Stimulated activated CD4-positive, alpha-beta T cell treated with anti-CD3 and anti-CD28 coated beads, TNF-alpha, amount 100 ng/mL, for 4 hours (primary cell): ENCODE measurements at regions not wholly inside any gene's neighbourhood (a gene's known extent, or its start where the extent isn't known, plus 50 kb on each side); places are given as distances from the start of the nearest gene placed in this dataset.
A peak's percentile ranks its signal among the peaks of the same experiment; 100 is the strongest.
"Not testable (repeated sequence)": the region's sequence is repeated elsewhere in the genome, so short reads cannot be mapped to it uniquely, and the experiment has no call there.

Experiments
- DNase-seq, 3 experiments: peaks; one replicate each; pipeline ENCODE4 v3.0.0-alpha.2; 2020; ENCODE audit warnings: low read depth in 3 of 3

DNA sequence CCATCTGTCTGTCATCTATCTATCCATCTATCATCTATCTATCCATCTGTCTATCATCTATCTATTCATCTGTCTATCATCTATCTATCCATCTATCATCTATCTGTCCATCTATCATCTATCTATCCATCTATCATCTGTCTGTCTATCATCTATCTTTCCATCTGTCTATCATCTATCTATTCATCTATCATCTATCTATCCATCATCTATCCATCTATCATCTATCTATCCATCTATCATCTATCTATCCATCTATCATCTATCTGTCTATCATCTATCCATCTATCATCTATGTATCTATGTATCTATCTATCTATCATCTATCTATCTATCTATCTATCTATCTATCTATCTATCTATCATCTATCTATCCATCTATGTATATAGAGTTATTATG, 671.6 kb downstream of the UTRN start:
- not testable (repeated sequence) for DNase-seq

DNA sequence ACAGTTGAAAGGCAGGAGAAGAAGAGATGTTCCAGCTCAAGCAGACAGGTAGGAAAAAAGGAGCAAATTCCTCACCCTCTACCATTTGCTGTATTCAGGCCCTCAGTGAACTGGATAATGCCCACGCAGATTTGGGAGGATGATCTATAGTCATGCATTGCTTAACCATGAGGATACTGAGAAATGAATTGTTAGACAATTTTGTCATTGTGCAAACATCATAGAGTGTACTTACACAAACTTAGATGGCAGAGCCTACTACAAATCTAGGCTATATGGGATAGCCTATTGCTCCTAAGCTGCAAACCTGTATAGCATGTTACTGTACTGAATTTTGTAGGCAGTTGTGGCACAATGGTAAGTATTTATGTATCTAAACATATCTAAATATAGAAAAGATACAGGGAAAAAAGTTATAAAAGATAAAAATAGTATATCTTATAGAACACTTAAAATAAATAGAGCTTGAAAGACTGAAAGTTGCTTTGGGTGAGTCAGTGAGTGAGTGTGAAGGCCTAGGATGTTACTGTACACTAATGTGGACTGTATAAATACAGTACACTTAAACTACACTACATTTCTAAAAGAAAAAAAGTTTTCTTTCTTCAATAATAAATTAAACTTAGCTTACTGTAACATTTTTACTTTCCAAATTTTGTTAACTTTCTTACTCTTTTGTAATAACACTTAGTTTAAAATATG, 672.3 kb downstream of the UTRN start:
- no peak for DNase-seq

DNA sequence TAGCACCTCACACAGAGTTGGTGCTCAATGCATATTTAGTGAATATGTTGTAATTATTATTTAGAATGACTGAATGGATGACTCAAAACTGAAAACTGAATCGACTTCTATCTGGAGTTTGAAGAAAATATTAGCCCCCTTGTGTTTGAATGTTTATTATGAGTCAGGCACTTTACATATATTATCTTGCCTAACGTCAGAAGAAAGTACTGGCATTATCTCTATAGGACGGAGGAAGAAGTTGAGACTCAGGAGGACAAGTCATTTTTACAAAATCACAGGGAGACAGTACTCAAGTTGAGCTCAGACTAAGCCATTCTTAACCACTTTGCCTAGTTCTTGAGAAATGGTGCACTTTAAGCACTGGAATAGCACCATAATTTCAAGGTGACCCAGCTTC, 684.0 kb downstream of the UTRN start:
- no peak for DNase-seq

DNA sequence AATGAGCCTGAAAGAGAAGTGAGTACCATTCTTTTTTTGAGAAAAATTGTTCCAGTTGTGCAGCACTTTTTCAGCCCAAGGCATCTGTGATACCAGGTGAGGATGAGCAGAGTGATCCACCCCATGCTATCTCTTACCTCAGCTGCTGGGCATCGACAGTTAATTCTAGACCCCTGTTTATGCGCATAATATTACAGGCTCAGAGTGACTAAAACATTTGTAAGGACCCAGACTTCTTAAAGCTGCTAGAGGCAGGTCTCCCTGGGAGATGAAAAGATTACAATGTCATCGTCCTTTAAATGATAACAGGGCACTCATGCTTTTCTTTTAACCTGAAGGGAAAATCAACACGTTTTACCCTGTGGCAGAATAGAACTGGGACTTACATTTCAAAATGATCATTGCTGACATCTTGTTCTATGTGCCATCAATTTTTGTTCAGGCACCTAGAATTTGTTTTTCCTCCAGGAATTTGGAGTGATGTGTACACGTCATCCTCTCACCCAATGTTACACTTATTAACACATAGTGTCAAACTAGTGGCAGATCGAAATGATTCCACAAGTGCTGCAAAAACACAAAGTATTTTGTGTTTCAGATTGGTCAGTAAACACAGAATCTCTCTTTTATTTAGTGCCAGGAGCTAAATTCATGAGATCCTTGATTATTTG, 684.6 kb downstream of the UTRN start:
- DNase-seq: no peak

DNA sequence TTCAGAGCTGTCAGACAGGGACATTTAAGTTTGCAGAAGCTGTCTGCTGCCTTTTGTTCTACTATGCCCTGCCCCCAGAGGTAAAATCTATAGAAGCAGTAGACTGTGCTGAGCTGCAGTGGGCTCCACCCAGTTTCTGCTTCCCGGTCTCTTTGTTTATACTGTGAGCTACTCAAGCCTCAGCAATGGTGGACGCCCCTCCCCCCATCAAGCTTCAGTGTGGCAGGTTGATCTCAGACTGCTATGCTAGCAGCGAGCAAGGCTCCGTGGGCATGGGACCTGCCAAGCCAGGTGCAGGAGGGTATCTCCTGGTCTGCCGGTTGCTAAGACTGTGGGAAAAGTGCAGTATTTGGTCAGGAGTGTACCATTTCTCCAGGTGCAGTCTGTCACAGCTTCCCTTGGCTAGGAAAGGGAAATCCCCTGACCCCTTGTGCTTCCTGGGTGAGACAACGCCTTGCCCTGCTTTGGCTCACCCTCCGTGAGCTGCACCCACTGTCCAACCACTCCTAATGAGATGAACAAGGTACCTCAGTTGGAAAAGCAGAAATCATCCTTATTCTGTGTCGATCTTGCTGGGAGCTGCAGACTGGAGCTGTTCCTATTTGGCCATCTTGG, 692.2 kb downstream of the UTRN start:
- not testable (repeated sequence) for DNase-seq

DNA sequence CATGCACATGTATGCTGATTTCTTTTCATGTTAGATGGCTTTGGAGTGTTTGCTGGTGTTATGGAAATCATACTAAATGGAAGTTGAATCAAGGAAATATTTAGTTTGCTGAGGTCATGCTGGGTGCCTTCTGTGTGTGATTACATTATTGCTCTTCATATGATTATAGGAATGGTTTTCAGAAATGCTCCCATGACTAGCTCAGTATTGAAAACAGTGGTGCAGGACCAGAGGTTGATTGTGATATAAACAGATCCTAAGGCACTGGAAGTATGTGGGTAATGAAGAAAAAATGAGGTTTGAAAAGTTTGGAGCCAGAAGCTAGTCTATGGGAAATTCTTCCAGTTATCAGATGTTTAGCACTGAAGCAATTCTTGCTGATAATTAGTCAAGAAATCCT, 693.1 kb downstream of the UTRN start:
- DNase-seq: no peak

DNA sequence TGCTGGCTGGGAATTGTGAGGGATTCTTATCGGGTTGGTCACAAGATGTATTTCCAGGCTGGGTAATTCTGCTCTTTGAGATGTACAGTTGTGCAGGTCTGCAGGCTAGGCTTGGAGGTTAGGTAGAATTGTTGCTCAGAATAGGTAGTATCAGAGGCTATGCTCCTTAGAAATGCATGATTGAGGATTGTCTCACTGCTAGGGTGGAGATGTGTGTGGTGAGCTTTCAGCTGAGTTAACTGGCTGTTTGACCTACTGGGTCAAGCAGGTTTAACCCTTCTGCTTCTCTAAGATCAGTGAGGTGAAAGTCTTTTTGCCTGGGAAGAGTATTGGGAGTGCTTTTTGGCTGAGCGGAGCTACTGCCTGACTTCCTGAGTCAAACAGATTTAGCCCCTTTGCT, 701.1 kb downstream of the UTRN start:
- no peak for DNase-seq

DNA sequence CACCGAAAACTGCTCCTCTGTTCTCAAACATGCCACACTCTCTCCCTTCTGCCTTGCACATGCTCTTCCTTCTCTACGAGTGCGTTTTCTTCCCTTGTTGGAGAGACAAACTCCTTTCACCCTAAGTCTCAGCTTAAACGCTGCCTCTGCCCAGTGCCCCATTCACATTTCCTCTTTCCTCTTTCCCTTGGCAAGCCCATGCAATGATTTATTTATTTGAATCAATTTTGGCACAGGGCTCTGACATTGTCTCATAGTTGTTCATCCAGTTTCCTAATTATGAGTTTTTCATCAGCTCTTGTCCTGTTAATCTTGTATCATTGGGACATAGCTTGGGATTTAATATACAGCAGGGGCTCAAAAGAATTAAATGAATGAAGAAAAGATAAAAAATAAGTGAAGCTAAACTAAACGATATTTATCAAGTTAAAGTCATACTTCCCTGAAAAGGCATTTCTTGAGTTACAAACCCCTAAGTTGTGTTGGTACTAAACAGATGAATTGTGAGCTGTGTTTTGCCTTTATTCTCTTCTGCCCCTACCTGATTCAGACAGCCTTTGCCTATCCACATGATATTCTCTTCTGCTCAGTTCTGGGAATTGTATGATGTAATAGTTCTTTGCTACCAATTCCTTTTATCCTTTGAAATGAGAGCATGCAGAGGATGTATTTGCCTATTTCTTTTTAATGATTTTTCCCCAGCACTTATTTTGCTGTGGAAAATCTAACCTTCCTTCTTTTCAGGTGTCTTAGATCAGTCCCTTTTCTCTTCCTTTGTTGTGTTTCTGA, 704.4 kb downstream of the UTRN start:
- no peak for DNase-seq

DNA sequence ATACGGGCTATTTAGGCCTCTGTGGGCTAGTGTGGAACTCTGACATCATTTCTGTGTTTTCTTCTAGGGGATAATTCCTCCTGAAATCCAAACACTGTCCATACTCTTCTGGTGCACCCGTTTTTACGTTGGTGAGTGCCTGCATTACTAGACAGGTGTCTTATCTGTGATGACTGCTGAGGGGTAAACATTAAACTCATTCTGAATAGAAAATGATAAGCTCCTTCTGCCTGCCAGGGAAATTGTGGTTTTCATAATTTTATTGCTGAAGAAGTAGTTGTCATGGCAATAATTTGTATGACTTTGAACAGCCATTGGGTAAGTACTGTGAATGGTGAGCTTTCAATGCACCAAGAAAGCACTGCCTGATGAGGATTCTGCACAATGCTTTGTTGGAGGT, 705.6 kb downstream of the UTRN start:
- DNase-seq: no peak

DNA sequence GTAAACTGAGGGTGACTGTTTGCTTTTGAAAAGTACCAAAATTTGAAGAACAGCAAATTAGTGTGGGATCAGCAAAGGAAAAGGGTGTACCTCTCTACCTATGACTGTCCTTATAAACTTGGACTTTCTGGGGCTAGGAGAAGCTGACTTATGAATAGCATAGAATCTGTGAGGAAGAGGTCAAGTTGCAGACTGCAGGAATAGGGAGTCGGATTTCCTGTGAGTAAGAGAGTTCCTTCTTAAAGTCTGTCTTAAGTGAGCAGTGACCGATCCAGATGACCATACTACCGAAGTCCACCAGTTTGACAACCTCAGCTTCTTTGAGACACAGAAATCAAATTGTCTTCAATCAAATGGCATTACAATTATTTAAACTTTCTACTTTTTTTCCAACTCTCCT, 708.7 kb downstream of the UTRN start:
- no peak for DNase-seq

DNA sequence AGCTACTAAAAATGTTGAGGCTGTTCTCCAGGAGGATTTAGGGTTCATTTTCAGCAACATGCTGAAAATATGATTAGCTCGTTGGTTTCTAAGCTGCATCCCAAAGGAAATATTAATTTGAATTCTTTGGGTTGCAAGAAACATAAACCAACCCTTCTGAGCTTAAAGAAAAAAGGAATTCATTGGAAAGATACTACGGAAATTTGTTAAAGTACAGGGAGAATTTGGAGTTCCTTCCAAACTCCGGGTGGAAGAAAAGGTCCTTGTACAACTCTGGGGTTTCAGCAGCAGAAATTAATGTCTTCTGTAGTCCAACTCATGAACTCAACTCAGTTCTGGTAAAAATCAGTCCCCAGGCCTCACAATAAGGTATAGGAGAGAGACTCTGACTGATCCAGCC, 712.9 kb downstream of the UTRN start:
- no peak for DNase-seq

DNA sequence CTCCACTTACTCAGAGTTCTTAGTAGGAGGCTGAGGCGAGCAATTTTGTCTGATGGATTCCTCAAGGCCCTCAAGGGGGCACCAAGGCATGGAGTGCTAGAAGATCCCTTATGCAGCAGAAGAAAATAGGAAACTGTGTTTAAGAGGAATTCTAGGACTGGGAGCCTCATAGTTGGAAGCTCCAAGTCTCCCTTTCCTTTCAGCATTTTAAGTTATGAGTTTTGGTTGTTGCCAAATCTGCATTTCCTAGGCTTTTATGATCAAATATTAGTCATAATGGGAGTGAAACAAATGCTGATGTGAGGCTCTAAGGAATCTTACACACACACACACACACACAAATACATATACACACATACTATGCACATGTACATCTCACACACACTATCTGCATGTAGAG, 714.0 kb downstream of the UTRN start:
- DNase-seq: no peak

DNA sequence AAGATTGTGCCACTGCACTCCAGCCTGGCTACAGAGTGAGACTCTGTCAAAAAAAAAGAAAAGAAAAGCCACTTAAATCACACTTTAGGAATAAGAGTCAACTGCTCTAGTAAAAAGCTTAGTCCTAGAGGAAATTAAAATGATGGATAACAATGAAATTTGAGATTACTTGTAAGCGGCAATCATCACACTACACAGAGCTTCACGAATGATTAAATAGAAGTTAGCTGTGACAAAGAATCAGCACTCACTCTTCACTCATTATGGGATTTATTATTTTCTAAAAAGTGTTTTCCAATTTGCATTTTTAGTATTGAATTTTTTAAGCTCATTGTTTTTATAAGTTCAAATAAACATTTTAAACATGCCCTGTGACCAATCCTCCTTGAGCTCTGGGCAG, 718.0 kb downstream of the UTRN start:
- no peak for DNase-seq

DNA sequence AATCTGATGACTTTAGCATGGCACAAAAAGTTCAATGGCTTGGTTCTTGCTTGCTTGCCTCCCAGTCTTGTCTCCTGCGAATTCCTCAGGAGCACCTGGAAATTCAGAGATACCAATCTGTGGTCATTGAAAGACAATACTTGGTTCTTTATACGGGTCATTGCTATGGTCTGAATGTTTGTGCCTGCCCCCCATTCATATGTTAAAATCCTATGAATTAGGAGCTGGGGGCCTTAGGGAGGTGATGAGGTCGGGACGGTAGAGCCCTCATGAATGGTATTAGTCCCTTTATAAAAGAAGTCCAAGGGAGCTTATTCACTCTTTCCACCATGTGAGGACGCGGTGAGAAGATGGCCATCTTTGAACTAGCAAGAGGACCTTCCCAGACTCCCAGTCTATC, 721.8 kb downstream of the UTRN start:
- no peak for DNase-seq

DNA sequence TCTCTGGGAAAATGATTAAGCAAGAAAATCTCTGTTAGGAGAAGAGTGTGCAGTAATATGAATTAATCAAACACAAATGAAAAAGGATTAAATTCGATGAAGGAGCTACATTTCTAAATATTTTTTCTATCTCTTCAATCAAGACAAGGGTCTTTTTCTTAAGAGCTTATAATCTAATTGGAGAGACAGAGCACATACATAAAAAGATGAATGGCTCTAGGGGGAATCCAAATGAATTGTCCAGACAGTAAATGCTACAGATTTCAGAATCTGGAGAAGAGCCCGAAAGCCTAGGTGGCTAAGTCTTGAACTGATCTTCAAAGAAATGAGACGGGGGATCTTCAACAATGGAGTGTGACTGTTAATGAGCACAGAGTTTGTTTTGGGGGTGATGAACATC, 723.6 kb downstream of the UTRN start:
- no peak for DNase-seq

DNA sequence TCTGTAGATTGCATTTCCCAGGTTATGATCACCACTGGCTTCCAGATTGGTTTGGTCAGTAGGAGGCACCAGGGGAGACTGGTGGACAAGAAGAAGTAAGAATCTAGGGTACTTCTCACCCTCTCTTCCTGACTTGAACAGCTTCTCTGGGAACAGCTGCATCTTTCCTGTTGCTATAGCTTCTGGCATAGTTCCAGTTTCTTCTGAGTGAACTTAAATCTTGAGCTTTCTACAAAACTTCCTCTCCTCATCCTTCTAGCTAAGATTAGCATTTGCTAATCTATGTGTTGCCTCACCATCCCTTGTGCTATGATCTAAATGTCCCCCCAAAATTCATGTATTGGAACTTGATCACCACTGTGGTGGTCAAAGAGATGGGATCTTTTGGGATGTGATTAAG, 724.6 kb downstream of the UTRN start:
- DNase-seq: no peak

DNA sequence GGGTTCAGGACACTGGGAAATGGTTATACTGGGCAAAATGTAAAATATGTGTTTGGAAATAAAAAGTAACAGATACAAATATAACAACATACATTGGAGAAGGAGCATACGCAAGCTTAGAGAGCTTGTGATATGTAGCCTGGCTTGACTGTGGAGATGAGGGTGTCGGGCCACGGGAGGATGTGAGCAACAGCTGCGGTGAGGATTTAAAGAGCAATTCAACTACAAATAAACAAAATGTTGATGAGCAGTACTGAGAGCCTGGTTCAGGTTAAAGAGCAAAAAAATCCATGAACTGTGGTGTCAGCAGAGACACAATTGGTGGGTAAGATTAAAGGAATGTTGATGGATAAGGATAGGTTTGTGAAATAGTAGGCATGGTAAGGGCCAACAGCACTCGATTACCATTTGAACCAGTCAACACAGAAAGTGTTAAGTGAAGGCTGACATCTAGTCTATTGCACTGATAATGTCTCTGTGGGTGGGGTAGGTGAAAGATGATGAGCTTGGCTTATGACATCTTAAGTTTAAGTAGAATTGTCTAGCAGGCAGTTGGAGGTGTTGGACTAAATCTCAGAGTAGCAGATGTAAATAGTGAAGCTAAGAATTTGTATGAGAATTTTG, 723.2 kb downstream of the EPM2A start:
- DNase-seq: no peak

DNA sequence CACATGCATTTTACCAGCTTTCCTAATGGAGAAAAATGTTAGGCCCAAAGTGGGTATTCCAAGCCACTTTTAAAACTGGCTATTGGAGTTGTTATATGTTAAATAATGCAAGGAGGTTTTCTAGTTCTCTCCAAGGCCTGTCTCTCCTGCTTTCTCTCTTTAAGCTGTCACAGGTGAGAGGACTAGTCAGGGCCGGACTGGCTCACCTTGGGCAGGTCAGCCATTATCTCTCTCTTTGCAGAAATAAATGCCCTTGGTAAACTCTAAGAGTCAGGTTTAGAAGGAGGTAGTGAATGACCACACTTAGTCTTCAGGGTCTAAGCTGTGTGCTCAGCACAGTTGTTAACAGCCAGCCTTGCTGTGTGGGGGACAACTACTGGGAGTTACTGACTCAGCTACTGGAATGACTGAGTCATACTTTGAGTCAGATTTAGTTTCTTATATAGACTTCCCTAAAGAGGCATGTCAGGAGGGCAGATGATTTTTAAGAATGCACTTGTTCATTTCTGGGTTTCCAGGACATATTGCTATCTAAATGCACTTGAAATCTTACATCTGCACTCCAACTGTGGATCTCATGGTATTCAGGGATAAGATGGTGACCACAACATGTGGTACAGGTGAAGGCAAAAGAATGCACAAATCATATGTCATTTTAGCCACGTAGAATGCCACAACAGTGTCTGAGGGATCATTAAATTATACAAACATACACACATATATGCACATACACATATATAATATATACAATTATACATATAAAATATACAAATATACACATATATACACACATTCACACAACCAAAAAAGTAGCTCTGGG, 719.4 kb downstream of the EPM2A start:
- peak in 1 of 3 experiments; percentile 2 for DNase-seq

DNA sequence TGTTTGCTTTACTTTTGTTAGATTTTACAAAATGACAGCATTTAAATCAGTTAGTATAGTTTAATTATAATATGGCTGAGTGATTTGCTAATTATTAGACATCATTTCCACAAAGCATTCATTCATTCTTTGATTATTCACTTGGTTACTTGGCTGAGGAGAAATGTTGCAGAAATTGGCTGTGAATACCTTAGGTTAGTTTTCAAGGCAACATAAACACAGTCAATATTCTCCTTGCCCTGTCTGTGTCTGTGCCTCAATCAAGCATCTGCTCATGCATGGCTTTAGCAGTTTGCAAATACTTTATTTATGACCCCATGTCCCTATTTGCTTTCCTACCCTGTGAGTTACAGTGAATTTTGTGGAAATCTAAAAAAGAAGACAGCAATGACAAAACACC, 718.3 kb downstream of the EPM2A start:
- DNase-seq: no peak

DNA sequence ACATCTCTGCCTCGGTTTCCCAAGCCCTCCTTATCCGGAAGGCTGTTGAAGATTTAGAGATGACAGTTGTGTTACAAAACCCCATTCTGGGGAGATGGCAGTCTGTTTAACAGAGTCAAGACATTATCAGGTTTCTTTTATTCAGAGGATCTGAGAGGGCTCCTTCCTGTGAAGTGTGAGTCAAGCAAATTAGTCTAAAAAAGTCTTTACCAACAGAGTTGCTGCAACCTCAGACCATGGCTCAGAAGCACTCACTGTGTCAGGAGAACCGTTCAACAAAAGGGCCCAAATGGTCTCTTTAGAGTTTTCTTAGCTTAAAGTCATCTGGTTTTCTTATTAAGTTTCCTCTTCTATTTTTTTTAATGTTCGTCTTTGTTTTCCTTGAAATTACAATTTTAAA, 717.8 kb downstream of the EPM2A start:
- no peak for DNase-seq

DNA sequence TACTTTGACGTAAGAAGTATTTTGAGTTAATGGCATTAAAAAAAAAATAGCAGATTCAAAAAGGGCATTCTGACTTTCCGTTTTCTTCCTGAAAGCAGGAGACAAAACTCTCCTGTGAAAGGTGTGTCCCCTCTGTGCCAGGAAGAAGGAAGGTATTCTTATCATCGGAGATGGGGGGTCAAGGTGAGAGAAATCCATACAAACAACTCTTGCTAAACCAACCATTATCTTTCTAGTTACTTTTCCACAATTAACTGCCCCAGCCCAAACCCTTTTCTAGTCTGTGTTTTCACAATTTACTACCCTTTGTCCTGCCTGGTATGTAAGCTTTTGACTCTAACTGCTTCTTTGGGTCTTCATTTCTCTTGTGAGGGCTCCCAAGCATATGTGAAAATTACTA, 717.3 kb downstream of the EPM2A start:
- no peak for DNase-seq
